ENCODE measurements at regions not wholly inside any gene's neighbourhood (a gene's known extent, or its start where the extent isn't known, plus 50 kb on each side); places are given as distances from the start of the nearest gene placed in this dataset.

- WGBS (ENCODE audit: low lambda C conversion rate): 76% methylated on average over 3 of the region's 3 CpGs
- H4K20me1 ChIP-seq (ENCODE audit: insufficient read depth): peaks cover 92% of the 10 kb centered on the region
- H3K4me2 ChIP-seq: peak overlapping the region; percentile 6; the same call in 1 of the 2 replicates
- ChIA-PET CTCF (interaction anchor here (1.1 to 4.9 kb wide), 7 partner anchors 11 to 180 kb away, joined by 3 to 36 read pairs (median 6); no protein-coding TSS in a partner anchor), POLR2A (no interaction called here)
- peaks cover 88% of the 10 kb centered on the region for H3K79me2 ChIP-seq (ENCODE audit: insufficient read depth)
- H3K9me3 ChIP-seq: no peaks in the 10 kb centered on the region
- H3K9me2 ChIP-seq: no peaks in the 10 kb centered on the region
- peaks cover 65% of the 10 kb centered on the region for H3F3A ChIP-seq (replicated peaks; ENCODE audit: insufficient read depth)
- no peak overlapping the region for H2AFZ ChIP-seq (ENCODE audit: low read depth)
- H3K27ac ChIP-seq (ENCODE audit: low read depth in 2 of 2, low read length in 1 of 2): peak overlapping the region; percentile 97
- H3K36me3 ChIP-seq (replicated peaks in 1 of 2; ENCODE audit: control insufficient read depth in 1 of 2, insufficient read depth in 2 of 2, low read length in 1 of 2): peaks cover 3 to 33% of the 10 kb centered on the region in 2 experiments
- peaks cover 57 to 61% of the 10 kb centered on the region in 2 experiments for H3K4me1 ChIP-seq (ENCODE audit: control insufficient read depth in 1 of 2, insufficient read depth in 2 of 2, low read depth in 1 of 2, low read length in 1 of 2)
- DNase-seq: peak; percentile 57
- no peak overlapping the region for H3K9ac ChIP-seq
- H3K4me3 ChIP-seq (ENCODE audit: low read depth in 2 of 2, low read length in 1 of 2): no peak overlapping the region
- TF ChIP-seq GATA2 (CRISPR knock-in tag; IDR thresholded peaks at IDR 0.05) (peak; percentile 82), RCOR1 (IDR thresholded peaks at IDR 0.05; ENCODE audit: low read length) (peak; percentile 72; the same call in 1 of the 2 replicates), EP300 (IDR thresholded peaks at IDR 0.05; ENCODE audit: borderline replicate concordance in 1 of 2, low read depth in 1 of 2, low read length in 1 of 2) (peak in 1 of 2 experiments; percentile 64; a peak in 2 of 4 replicates), PBX3 (IDR thresholded peaks at IDR 0.05) (no peak), CHD2 (IDR thresholded peaks at IDR 0.05; ENCODE audit: low read length, partially characterized antibody) (peak; percentile 52)
- H3K27me3 ChIP-seq (ENCODE audit: insufficient read depth): no peaks in the 10 kb centered on the region
Observed at GRCh38 chr1:201692555-201693394, 136.2 kb upstream of the IPO9 start.

- Histone ChIP-seq H3K4me1 (ENCODE audit: control insufficient read depth in 1 of 2, insufficient read depth in 2 of 2, low read depth in 1 of 2, low read length in 1 of 2) (peaks cover 57 to 67% of the 10 kb centered on the region in 2 experiments), H3K9me3 (no peaks in the 10 kb centered on the region), H3K27me3 (ENCODE audit: insufficient read depth) (no peaks in the 10 kb centered on the region), H3K4me3 (ENCODE audit: low read depth in 2 of 2, low read length in 1 of 2) (no peak overlapping the region), H3K36me3 (replicated peaks in 1 of 2; ENCODE audit: control insufficient read depth in 1 of 2, insufficient read depth in 2 of 2, low read length in 1 of 2) (peaks cover 0 to 31% of the 10 kb centered on the region in 2 experiments), H3F3A (replicated peaks; ENCODE audit: insufficient read depth) (peaks cover 62% of the 10 kb centered on the region), H4K20me1 (ENCODE audit: insufficient read depth) (peaks cover 86% of the 10 kb centered on the region), H3K9ac (no peak overlapping the region), H3K79me2 (ENCODE audit: insufficient read depth) (peaks cover 88% of the 10 kb centered on the region), H2AFZ (ENCODE audit: low read depth) (no peak overlapping the region), H3K4me2 (peak overlapping the region; percentile 72; the same call in 1 of the 2 replicates), H3K27ac (ENCODE audit: low read depth in 2 of 2, low read length in 1 of 2) (peak overlapping the region; percentile 97), H3K9me2 (no peaks in the 10 kb centered on the region)
- ChIA-PET POLR2A (interaction anchor here (1.0 to 2.0 kb wide), 2 partner anchors 44 to 125 kb away, joined by 3 to 8 read pairs; no protein-coding TSS in a partner anchor), CTCF (interaction anchor here (0.5 to 5.1 kb wide), 8 partner anchors 10 to 181 kb away, joined by 3 to 53 read pairs (median 5); no protein-coding TSS in a partner anchor)
- WGBS (ENCODE audit: low lambda C conversion rate): 92% methylated on average over 6 of the region's 8 CpGs
- peak; percentile 41 for DNase-seq
- TF ChIP-seq IRF3 (IDR thresholded peaks at IDR 0.05; ENCODE audit: low read depth, low read length): no peak
- no peak for TF ChIP-seq JUND (IDR thresholded peaks at IDR 0.05)
- TF ChIP-seq EZH2phosphoT487 (IDR thresholded peaks at IDR 0.05; ENCODE audit: borderline replicate concordance, low read depth): no peak
- no peak for TF ChIP-seq MXI1 (IDR thresholded peaks at IDR 0.05; ENCODE audit: low read depth, low read length)
- TF ChIP-seq MAX (IDR thresholded peaks at IDR 0.05; ENCODE audit: low read depth): no peak
- no peak for TF ChIP-seq FOXJ3 (CRISPR knock-in tag; IDR thresholded peaks at IDR 0.05)
- TF ChIP-seq RCOR1 (IDR thresholded peaks at IDR 0.05; ENCODE audit: low read length): no peak
- TF ChIP-seq REST (IDR thresholded peaks at IDR 0.05; ENCODE audit: low read depth, low read length): no peak
- no peak for TF ChIP-seq ELF1 (IDR thresholded peaks at IDR 0.05)
- no peak for TF ChIP-seq TAF1 (IDR thresholded peaks at IDR 0.05; ENCODE audit: borderline replicate concordance, low read depth, low read length)
- TF ChIP-seq TEAD4 (IDR thresholded peaks at IDR 0.05; ENCODE audit: borderline replicate concordance, insufficient read depth): no peak
- no peak for TF ChIP-seq GATA2 (CRISPR knock-in tag; IDR thresholded peaks at IDR 0.05)
- TF ChIP-seq SMC3 (IDR thresholded peaks at IDR 0.05; ENCODE audit: low read depth, low read length): no peak
- TF ChIP-seq TCF12 (IDR thresholded peaks at IDR 0.05): no peak
- TF ChIP-seq PBX3 (IDR thresholded peaks at IDR 0.05): no peak
Observed at GRCh38 chr1:201693890-201694607, 134.9 kb upstream of the IPO9 start.
